LNCaP clone FGC (cell line): ENCODE measurements at regions not wholly inside any gene's neighbourhood (a gene's known extent, or its start where the extent isn't known, plus 50 kb on each side); places are given as distances from the start of the nearest gene placed in this dataset.
"Not testable (repeated sequence)": the region's sequence is repeated elsewhere in the genome, so short reads cannot be mapped to it uniquely, and the experiment has no call there.

Experiments
- DNase-seq: peaks from one replicate; pipeline ENCODE4 v3.0.0-alpha.2; 2011; ENCODE audit warnings: low read depth
- H3K4me3 ChIP-seq: 2 replicates; pipeline ENCODE4 v1.5.1; 2011; ENCODE audit warnings: mild to moderate bottlenecking, low read depth, low read length, control low read depth
- TF ChIP-seq, protein P1 (sequence below): IDR thresholded peaks from 2 replicates; pipeline ENCODE4 v1.5.1; 2012; ENCODE audit warnings: mild to moderate bottlenecking; ENCODE audit not compliant: control insufficient read depth, insufficient read depth; ENCODE audit errors: extremely low read depth

GRCh38 chr7:149595078-149595477 lies 97.5 kb upstream of the ZNF746 start:
- H3K4me3 ChIP-seq, result no peak overlapping the region
- DNase-seq, result no peak
- TF ChIP-seq, protein P1, sequence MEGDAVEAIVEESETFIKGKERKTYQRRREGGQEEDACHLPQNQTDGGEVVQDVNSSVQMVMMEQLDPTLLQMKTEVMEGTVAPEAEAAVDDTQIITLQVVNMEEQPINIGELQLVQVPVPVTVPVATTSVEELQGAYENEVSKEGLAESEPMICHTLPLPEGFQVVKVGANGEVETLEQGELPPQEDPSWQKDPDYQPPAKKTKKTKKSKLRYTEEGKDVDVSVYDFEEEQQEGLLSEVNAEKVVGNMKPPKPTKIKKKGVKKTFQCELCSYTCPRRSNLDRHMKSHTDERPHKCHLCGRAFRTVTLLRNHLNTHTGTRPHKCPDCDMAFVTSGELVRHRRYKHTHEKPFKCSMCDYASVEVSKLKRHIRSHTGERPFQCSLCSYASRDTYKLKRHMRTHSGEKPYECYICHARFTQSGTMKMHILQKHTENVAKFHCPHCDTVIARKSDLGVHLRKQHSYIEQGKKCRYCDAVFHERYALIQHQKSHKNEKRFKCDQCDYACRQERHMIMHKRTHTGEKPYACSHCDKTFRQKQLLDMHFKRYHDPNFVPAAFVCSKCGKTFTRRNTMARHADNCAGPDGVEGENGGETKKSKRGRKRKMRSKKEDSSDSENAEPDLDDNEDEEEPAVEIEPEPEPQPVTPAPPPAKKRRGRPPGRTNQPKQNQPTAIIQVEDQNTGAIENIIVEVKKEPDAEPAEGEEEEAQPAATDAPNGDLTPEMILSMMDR, result no peak

DNA sequence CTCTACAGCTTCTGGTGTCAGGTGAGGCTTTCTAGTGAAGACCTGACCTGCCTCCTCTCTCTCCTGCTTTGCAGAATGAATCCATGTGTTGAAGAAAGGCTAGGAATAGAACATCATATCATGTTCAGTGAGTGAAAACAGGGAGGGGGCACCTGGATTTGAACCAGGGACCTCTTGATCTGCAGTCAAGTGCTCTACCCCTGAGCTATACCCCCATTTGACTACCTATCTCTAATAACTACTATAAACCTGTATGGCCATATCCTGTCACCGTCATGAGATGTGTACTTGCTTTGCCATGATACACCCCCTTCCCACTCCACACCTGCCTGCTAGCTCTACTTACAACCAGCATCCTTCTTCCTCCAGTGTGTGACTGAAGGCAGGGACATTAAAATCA lies 91.3 kb upstream of the ZNF746 start:
- TF ChIP-seq, protein P1, result no peak
- no peak overlapping the region for H3K4me3 ChIP-seq
- DNase-seq, result no peak

GRCh38 chr7:149586646-149587645 lies 89.3 kb upstream of the ZNF746 start:
- TF ChIP-seq, protein P1, result no peak
- peak; percentile 91 for DNase-seq
- peak overlapping the region; percentile 21 for H3K4me3 ChIP-seq

GRCh38 chr7:149584530-149584929 lies 86.9 kb upstream of the ZNF746 start:
- no peak for DNase-seq
- TF ChIP-seq, protein P1, result no peak
- H3K4me3 ChIP-seq, result no peak overlapping the region

GRCh38 chr7:149584009-149584408 lies 86.4 kb upstream of the ZNF746 start:
- DNase-seq, result no peak
- TF ChIP-seq, protein P1, result no peak
- H3K4me3 ChIP-seq, result no peak overlapping the region

GRCh38 chr7:149580328-149580727 lies 82.7 kb upstream of the ZNF746 start:
- TF ChIP-seq, protein P1, result no peak
- no peak for DNase-seq
- no peak overlapping the region for H3K4me3 ChIP-seq

DNA sequence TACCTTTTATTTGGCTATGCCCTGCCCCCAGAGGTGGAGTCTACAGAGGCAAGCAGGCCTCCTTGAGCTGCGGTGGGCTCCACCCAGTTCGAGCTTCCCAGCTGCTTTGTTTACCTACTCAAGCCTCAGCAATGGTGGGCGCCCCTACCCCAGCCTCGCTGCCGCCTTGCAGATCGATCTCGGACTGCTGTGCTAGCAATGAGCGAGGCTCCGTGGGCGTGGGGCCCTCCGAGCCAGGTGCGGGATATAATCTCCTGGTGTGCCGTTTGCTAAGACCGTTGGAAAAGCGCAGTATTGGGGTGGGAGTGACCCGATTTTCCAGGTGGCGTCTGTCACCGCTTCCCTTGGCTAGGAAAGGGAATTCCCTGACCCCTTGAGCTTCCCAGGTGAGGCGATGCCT lies 81.8 kb upstream of the ZNF746 start:
- not testable (repeated sequence) for H3K4me3 ChIP-seq, DNase-seq

GRCh38 chr7:149574428-149574827 lies 76.8 kb upstream of the ZNF746 start:
- DNase-seq, H3K4me3 ChIP-seq: not testable (repeated sequence)
